ENCODE measurements at regions not wholly inside any gene's neighbourhood (a gene's known extent, or its start where the extent isn't known, plus 50 kb on each side); places are given as distances from the start of the nearest gene placed in this dataset.

DNA sequence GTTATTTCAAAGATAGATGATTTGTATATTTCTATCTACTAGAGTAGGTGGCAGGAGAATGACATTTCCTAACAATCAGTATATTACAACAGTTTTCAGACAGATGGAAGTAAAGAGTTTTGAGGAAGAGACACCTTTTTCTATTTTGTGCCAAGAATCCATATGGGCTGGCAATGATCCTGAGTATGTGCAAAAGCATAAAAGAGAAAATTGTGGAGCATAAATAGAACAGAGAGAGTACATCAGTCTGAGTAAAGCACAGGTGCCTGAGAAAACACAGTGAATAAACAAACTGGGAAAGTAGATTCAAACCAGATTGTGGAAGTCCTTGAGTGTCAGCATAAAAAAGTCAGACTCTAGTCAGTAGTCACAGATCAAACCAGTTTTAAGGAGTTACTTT lies 96.8 kb upstream of the WDR44 start:
- H3K9me3 ChIP-seq (ENCODE audit: low read length) = no peaks in the 10 kb centered on the region
- no peaks in the 10 kb centered on the region for H4K20me1 ChIP-seq (ENCODE audit: insufficient read depth, low read length)
- BruUV-seq (replicated peaks) = no TSS peak
- H2AFZ ChIP-seq (ENCODE audit: low read length) = no peak overlapping the region
- H3K4me1 ChIP-seq (ENCODE audit: insufficient read depth, low read length, poor library complexity, severe bottlenecking) = no peaks in the 10 kb centered on the region
- H3K4me3 ChIP-seq (ENCODE audit: low read depth, low read length, poor library complexity, severe bottlenecking) = no peak overlapping the region
- H3K79me2 ChIP-seq (ENCODE audit: insufficient read depth, low read depth, low read length) = no peaks in the 10 kb centered on the region
- H3K27ac ChIP-seq (ENCODE audit: low read depth, low read length, poor library complexity, severe bottlenecking) = no peak overlapping the region
- ChIA-PET POLR2A (no interaction called here), CTCF (ENCODE audit: unreplicated experiment) (no interaction called here)
- no peaks in the 10 kb centered on the region for H3K9me2 ChIP-seq (ENCODE audit: insufficient read depth, low read length)
- no peak overlapping the region for H3K4me2 ChIP-seq (ENCODE audit: low read length)
- TF ChIP-seq EZH2phosphoT487 (IDR thresholded peaks at IDR 0.05; ENCODE audit: borderline replicate concordance, low read depth, low read length) = no peak
- TF ChIP-seq, protein P1, sequence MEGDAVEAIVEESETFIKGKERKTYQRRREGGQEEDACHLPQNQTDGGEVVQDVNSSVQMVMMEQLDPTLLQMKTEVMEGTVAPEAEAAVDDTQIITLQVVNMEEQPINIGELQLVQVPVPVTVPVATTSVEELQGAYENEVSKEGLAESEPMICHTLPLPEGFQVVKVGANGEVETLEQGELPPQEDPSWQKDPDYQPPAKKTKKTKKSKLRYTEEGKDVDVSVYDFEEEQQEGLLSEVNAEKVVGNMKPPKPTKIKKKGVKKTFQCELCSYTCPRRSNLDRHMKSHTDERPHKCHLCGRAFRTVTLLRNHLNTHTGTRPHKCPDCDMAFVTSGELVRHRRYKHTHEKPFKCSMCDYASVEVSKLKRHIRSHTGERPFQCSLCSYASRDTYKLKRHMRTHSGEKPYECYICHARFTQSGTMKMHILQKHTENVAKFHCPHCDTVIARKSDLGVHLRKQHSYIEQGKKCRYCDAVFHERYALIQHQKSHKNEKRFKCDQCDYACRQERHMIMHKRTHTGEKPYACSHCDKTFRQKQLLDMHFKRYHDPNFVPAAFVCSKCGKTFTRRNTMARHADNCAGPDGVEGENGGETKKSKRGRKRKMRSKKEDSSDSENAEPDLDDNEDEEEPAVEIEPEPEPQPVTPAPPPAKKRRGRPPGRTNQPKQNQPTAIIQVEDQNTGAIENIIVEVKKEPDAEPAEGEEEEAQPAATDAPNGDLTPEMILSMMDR (conservative IDR thresholded peaks at IDR 0.05; ENCODE audit: low read length) = no peak
- intact Hi-C loops (cut with micrococcal nuclease; ENCODE audit: unreplicated experiment) = no loop called here
- H3K36me3 ChIP-seq (ENCODE audit: insufficient read depth, low read length) = no peaks in the 10 kb centered on the region
- no peak for DNase-seq (ENCODE audit: low spot score)

DNA sequence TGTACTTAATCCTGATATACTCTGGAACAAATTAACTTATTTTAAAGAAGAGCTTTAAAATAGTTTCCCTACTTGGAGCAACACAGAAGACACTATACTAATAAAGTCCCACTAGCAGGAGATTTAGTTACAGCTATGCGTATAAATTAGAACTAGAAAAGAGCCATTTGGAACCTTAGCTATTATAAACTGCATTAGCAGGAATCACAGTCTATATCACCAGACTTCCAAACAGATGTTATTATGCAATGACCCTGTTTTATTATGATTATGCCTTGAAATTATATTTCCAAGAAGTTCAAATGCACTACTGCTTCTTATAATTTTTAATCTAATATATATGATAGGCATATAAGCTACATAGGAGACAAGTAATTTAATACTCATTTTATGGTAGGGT lies 95.5 kb upstream of the WDR44 start:
- Histone ChIP-seq H4K20me1 (ENCODE audit: insufficient read depth, low read length) (no peaks in the 10 kb centered on the region), H3K4me2 (ENCODE audit: low read length) (no peak overlapping the region), H3K9me2 (ENCODE audit: insufficient read depth, low read length) (no peaks in the 10 kb centered on the region), H2AFZ (ENCODE audit: low read length) (no peak overlapping the region), H3K36me3 (ENCODE audit: insufficient read depth, low read length) (no peaks in the 10 kb centered on the region), H3K4me1 (ENCODE audit: insufficient read depth, low read length, poor library complexity, severe bottlenecking) (no peaks in the 10 kb centered on the region), H3K9me3 (ENCODE audit: low read length) (no peaks in the 10 kb centered on the region), H3K79me2 (ENCODE audit: insufficient read depth, low read depth, low read length) (no peaks in the 10 kb centered on the region), H3K27ac (ENCODE audit: low read depth, low read length, poor library complexity, severe bottlenecking) (no peak overlapping the region), H3K4me3 (ENCODE audit: low read depth, low read length, poor library complexity, severe bottlenecking) (no peak overlapping the region)
- CTCF ChIA-PET (ENCODE audit: unreplicated experiment) = no interaction called here
- TF ChIP-seq, protein P1 (conservative IDR thresholded peaks at IDR 0.05; ENCODE audit: low read length) = no peak
- no peak for TF ChIP-seq EZH2phosphoT487 (IDR thresholded peaks at IDR 0.05; ENCODE audit: borderline replicate concordance, low read depth, low read length)
- intact Hi-C loops (cut with micrococcal nuclease; ENCODE audit: unreplicated experiment) = no loop called here
- no TSS peak for BruUV-seq (replicated peaks)
- POLR2A ChIA-PET = no interaction called here
- no peak for DNase-seq (ENCODE audit: low spot score)

DNA sequence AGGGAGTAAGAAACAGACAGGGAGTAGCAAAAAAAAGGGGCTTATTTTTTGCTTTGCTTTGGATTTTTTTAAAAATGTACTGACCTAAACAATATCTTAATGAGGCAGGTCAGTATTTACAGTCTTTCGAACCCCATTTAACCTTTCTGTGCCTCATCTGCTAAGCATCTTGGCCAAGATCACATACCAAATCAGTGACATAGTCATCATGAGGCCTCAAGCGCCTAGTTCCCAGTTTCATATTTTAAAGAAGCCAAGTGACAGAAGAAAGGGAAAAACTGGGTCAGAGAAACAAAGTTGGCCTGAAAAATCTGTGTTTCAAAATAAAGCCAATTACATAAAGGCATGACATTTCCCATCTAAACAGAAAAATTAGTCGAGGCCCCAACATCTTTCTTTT lies 94.6 kb upstream of the WDR44 start:
- no peak overlapping the region for H3K4me3 ChIP-seq (ENCODE audit: low read depth, low read length, poor library complexity, severe bottlenecking)
- CTCF ChIA-PET (ENCODE audit: unreplicated experiment) = no interaction called here
- intact Hi-C loops (cut with micrococcal nuclease; ENCODE audit: unreplicated experiment) = no loop called here
- H4K20me1 ChIP-seq (ENCODE audit: insufficient read depth, low read length) = no peaks in the 10 kb centered on the region
- POLR2A ChIA-PET = no interaction called here
- H3K9me2 ChIP-seq (ENCODE audit: insufficient read depth, low read length) = no peaks in the 10 kb centered on the region
- H3K36me3 ChIP-seq (ENCODE audit: insufficient read depth, low read length) = no peaks in the 10 kb centered on the region
- H3K27ac ChIP-seq (ENCODE audit: low read depth, low read length, poor library complexity, severe bottlenecking) = no peak overlapping the region
- no TSS peak for BruUV-seq (replicated peaks)
- H3K4me1 ChIP-seq (ENCODE audit: insufficient read depth, low read length, poor library complexity, severe bottlenecking) = no peaks in the 10 kb centered on the region
- DNase-seq (ENCODE audit: low spot score) = no peak
- no peaks in the 10 kb centered on the region for H3K79me2 ChIP-seq (ENCODE audit: insufficient read depth, low read depth, low read length)
- H3K4me2 ChIP-seq (ENCODE audit: low read length) = no peak overlapping the region
- H3K9me3 ChIP-seq (ENCODE audit: low read length) = no peaks in the 10 kb centered on the region
- H2AFZ ChIP-seq (ENCODE audit: low read length) = no peak overlapping the region
- no peak for TF ChIP-seq EZH2phosphoT487 (IDR thresholded peaks at IDR 0.05; ENCODE audit: borderline replicate concordance, low read depth, low read length)
- TF ChIP-seq, protein P1 (conservative IDR thresholded peaks at IDR 0.05; ENCODE audit: low read length) = no peak

Measured in OCI-LY7 (cell line).